Fibroblast of the aortic adventitia (primary cell): ENCODE measurements at regions not wholly inside any gene's neighbourhood (a gene's known extent, or its start where the extent isn't known, plus 50 kb on each side); places are given as distances from the start of the nearest gene placed in this dataset.

Experiments used
- DNase-seq: peaks from one replicate; pipeline ENCODE4 v3.0.0-alpha.2; 2010; ENCODE audit warnings: low read depth
- H3K4me3 ChIP-seq: 2 replicates; pipeline ENCODE4 v1.5.1; 2011; ENCODE audit warnings: low read depth, mild to moderate bottlenecking, control low read depth, low read length, moderate library complexity
- CTCF ChIP-seq: IDR thresholded peaks from 2 replicates; pipeline ENCODE4 v1.5.1; 2011; ENCODE audit warnings: mild to moderate bottlenecking, low read length, control low read depth, inconsistent platforms; ENCODE audit not compliant: insufficient read depth

DNA sequence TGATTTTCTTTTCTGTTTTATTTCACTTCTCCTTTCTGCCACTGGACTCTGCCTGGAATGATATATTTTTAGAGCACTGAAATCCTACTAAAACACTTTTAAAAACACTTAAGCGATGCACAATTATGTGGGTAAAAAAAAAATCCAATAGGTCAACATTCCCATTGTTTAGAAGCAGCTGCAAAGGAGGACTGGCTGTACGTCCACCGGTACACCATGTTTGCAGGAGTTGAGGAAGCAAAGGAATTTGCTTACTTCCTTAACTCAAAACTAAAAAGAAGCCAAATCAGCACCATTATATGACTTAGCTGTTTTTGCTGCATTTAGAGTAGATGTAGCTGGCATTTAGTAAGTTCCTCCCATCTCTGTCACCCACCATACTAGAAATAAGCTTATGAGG is 186.8 kb upstream of the TMTC1 start:
- no peak for DNase-seq
- no peak for TF ChIP-seq CTCF
- H3K4me3 ChIP-seq, result no peak overlapping the region

DNA sequence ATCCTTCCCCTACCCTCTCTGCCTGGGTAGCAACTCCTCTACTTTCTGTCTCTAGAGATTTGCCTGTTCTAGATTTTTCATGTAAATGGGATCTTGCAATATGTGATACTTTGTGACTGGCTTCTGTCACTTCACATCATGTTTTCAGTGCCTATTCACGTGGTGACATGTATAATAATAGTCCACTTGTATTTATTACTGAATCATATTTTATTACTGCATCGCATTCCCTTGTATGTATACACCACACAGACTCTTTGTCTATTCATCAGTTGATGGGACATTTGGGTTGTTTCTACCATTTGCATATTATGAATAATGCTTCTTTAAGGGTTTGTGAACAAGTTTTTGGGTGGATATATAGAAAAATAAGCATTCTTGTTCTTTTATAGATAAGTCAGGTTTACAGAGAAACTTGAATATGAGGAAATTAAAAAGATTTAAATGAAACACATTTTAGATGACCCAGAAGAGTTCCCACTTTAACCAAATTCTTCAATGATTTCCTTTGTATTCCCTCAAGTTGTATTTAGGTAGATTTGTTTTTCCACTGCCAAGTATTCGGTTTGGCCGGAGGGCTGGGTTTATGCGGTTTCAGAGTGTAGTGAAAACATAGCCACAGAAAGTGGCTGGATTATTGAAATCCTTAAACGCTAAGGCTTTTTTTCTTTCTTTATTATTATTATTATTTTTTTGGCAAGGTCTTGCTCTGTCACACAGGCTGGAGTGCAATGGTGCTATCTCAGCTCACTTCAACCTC is 178.7 kb upstream of the TMTC1 start:
- no peak overlapping the region for H3K4me3 ChIP-seq
- no peak for DNase-seq
- no peak for TF ChIP-seq CTCF

- DNase-seq, result peak; percentile 4
- no peak for TF ChIP-seq CTCF
- no peak overlapping the region for H3K4me3 ChIP-seq
These were observed 177.5 kb upstream of the TMTC1 start for GRCh38 chr12:29961231-29961630.

DNA sequence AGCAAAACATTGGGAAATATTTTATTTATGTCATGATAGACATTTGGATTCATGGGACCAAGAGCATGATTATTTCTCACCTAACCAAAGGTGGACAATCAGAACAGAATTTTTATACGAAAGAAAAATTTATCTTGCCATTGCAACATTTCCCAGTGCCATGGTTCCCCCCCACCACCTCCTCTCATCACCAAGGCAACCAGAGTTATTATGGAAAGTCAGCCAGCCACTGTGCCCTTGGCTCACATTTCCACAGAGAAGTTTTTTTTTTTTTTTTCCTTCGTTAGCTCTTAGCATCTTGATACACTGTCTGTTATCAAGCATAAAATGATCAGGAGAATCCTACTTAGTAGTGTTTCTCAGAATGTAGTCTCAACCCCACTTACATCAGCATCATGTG is 176.4 kb upstream of the TMTC1 start:
- no peak for TF ChIP-seq CTCF
- no peak overlapping the region for H3K4me3 ChIP-seq
- no peak for DNase-seq

- H3K4me3 ChIP-seq, result no peak overlapping the region
- no peak for TF ChIP-seq CTCF
- peak; percentile 6 for DNase-seq
These were observed 174.1 kb upstream of the TMTC1 start for GRCh38 chr12:29957835-29958234.

DNA sequence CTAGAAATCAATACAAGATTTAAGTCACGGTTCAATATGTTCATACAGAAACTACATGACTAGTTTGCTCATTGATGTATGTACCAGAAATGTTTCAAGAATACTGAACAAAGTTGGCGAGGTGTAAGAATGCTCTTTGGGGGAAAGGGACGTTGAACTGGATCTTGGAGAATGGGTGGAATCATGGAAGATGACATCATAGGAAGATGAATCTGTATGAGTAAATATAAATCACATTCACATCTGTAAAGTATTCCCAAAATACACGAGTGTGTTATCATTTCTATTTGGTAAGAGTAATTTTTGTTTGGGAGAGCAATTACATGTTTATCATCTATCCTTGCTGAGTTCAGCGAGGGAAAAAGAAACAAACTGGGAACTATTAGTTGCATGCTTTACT is 162.2 kb upstream of the TMTC1 start:
- DNase-seq, result no peak

More for the DNA sequence above, 162.2 kb upstream of the TMTC1 start:
- H3K4me3 ChIP-seq, result no peak overlapping the region
- TF ChIP-seq CTCF, result no peak
